Neural cell (in vitro differentiated cells): ENCODE measurements at regions not wholly inside any gene's neighbourhood (a gene's known extent, or its start where the extent isn't known, plus 50 kb on each side); places are given as distances from the start of the nearest gene placed in this dataset.

ENCODE experiments used
- H2AFZ ChIP-seq: fragments of 200-600, 300-800 bp; sonication (generic), shearing (Covaris generic); 2 replicates; pipeline ENCODE4 v1.6.0; 2014; ENCODE audit warnings: low read depth, mild to moderate bottlenecking, antibody characterized with exemption, low read length, moderate library complexity
- H3F3A ChIP-seq: fragments of 200-600 bp; shearing (Covaris generic); 2 replicates; pipeline ENCODE4 v1.6.1; 2016; ENCODE audit warnings: mild to moderate bottlenecking, moderate library complexity, mixed read lengths, antibody characterized with exemption, low read length; ENCODE audit not compliant: insufficient read depth, poor library complexity, severe bottlenecking
- H3K27ac ChIP-seq: fragments of 200-600, 300-800 bp; sonication (generic), shearing (Covaris generic); 2 replicates; pipeline ENCODE4 v1.5.1; 2014; ENCODE audit warnings: mild to moderate bottlenecking, low read length, moderate library complexity
- H3K27me3 ChIP-seq: fragments of 300-800, 200-600 bp; sonication (generic), shearing (Covaris generic); 2 replicates; pipeline ENCODE4 v1.6.0; 2014; ENCODE audit warnings: mild to moderate bottlenecking, low read depth, low read length, moderate library complexity; ENCODE audit not compliant: insufficient read depth
- H3K36me3 ChIP-seq: fragments of 300-800, 200-600 bp; sonication (generic), shearing (Covaris generic); 2 replicates; pipeline ENCODE4 v1.5.1; 2014; ENCODE audit warnings: mild to moderate bottlenecking, antibody characterized with exemption, low read length, moderate library complexity; ENCODE audit not compliant: insufficient read depth
- H3K4me2 ChIP-seq: fragments of 300-800, 200-600 bp; sonication (generic), shearing (Covaris generic); 2 replicates; pipeline ENCODE4 v1.6.0; 2014; ENCODE audit warnings: mild to moderate bottlenecking, low read length
- H3K4me3 ChIP-seq: fragments of 300-800, 200-600 bp; sonication (generic), shearing (Covaris generic); 2 replicates; pipeline ENCODE4 v1.5.1; 2014; ENCODE audit warnings: mild to moderate bottlenecking, low read length, moderate library complexity
- H3K79me2 ChIP-seq: fragments of 200-600 bp; shearing (Covaris generic); replicated peaks from 2 replicates; pipeline ENCODE4 v1.6.0; 2014; ENCODE audit warnings: mild to moderate bottlenecking, low read length, moderate library complexity; ENCODE audit not compliant: insufficient read depth
- H3K9ac ChIP-seq: fragments of 300-800, 200-600 bp; sonication (generic), shearing (Covaris generic); 2 replicates; pipeline ENCODE4 v1.6.1; 2016; ENCODE audit warnings: mild to moderate bottlenecking, low read length, mixed read lengths
- H3K9me2 ChIP-seq: fragments of 200-600 bp; shearing (Covaris generic); 2 replicates; pipeline ENCODE4 v1.6.1; 2016; ENCODE audit warnings: mild to moderate bottlenecking, low read length, mixed read lengths; ENCODE audit not compliant: insufficient read depth
- H3K9me3 ChIP-seq: fragments of 200-600, 300-800 bp; sonication (generic), shearing (Covaris generic); 2 replicates; pipeline ENCODE4 v1.6.1; 2016; ENCODE audit warnings: mild to moderate bottlenecking, mixed run types, low read length, moderate library complexity, mixed read lengths
- H4K20me1 ChIP-seq: fragments of 200-600 bp; shearing (Covaris generic); 2 replicates; pipeline ENCODE4 v1.6.1; 2016; ENCODE audit warnings: mild to moderate bottlenecking, mixed run types; ENCODE audit not compliant: insufficient read depth
- CTCF ChIP-seq: fragments of 450-650 bp; IDR thresholded peaks from 2 replicates; pipeline ENCODE4 v1.5.1; 2014; ENCODE audit warnings: antibody characterized with exemption, mild to moderate bottlenecking, moderate library complexity; ENCODE audit not compliant: poor library complexity, severe bottlenecking
- EP300 ChIP-seq: fragments of 450-650 bp; conservative IDR thresholded peaks from 2 replicates; pipeline ENCODE4 v1.6.1; 2014; ENCODE audit warnings: antibody characterized with exemption, mild to moderate bottlenecking, moderate library complexity; ENCODE audit not compliant: poor library complexity, severe bottlenecking
- EZH2 ChIP-seq: fragments of 200-600, 300-800 bp; shearing (Covaris generic), sonication (generic); IDR thresholded peaks from 2 replicates; pipeline ENCODE4 v1.6.1; 2014; ENCODE audit warnings: antibody characterized with exemption, low read length, borderline replicate concordance, mild to moderate bottlenecking; ENCODE audit not compliant: insufficient read depth, poor library complexity, severe bottlenecking
- MXI1 ChIP-seq: fragments of 450-650 bp; conservative IDR thresholded peaks from 2 replicates; pipeline ENCODE4 v1.6.1; 2014; ENCODE audit warnings: antibody characterized with exemption, mild to moderate bottlenecking; ENCODE audit not compliant: poor library complexity, severe bottlenecking
- POLR2AphosphoS5 ChIP-seq: IDR thresholded peaks from 2 replicates; pipeline ENCODE4 v1.6.1; 2012
- RAD21 ChIP-seq: fragments of 450-650 bp; conservative IDR thresholded peaks from 2 replicates; pipeline ENCODE4 v1.6.1; 2014; ENCODE audit warnings: antibody characterized with exemption, mild to moderate bottlenecking, moderate library complexity
- REST ChIP-seq: IDR thresholded peaks from 2 replicates; pipeline ENCODE4 v1.6.1; 2012; ENCODE audit warnings: borderline replicate concordance
- SMC3 ChIP-seq: fragments of 450-650 bp; conservative IDR thresholded peaks from 2 replicates; pipeline ENCODE4 v1.6.1; 2014; ENCODE audit warnings: antibody characterized with exemption, mild to moderate bottlenecking, moderate library complexity; ENCODE audit not compliant: poor library complexity

GRCh38 chr18:42177390-42177789, 222.4 kb downstream of the PIK3C3 start:
- H3K4me3 ChIP-seq, result no peak overlapping the region
- H3K9me2 ChIP-seq, result no peaks in the 10 kb centered on the region
- H3K79me2 ChIP-seq, result no peaks in the 10 kb centered on the region
- TF ChIP-seq EP300 (no peak), REST (no peak), EZH2 (no peak)
- no peaks in the 10 kb centered on the region for H3F3A ChIP-seq
- no peaks in the 10 kb centered on the region for H3K9me3 ChIP-seq
- H3K27ac ChIP-seq, result no peak overlapping the region
- H4K20me1 ChIP-seq, result no peaks in the 10 kb centered on the region
- H3K27me3 ChIP-seq, result no peaks in the 10 kb centered on the region
- H3K9ac ChIP-seq, result no peak overlapping the region
- no peak overlapping the region for H3K4me2 ChIP-seq
- no peaks in the 10 kb centered on the region for H3K36me3 ChIP-seq
- no peak overlapping the region for H2AFZ ChIP-seq

GRCh38 chr18:42178376-42179080, 223.5 kb downstream of the PIK3C3 start:
- Histone ChIP-seq H3K4me2 (no peak overlapping the region), H3K9me3 (no peaks in the 10 kb centered on the region), H3K27me3 (no peaks in the 10 kb centered on the region), H3K4me3 (no peak overlapping the region), H3K9ac (no peak overlapping the region), H3K79me2 (no peaks in the 10 kb centered on the region), H4K20me1 (no peaks in the 10 kb centered on the region), H2AFZ (no peak overlapping the region), H3F3A (no peaks in the 10 kb centered on the region), H3K36me3 (no peaks in the 10 kb centered on the region), H3K9me2 (no peaks in the 10 kb centered on the region), H3K27ac (no peak overlapping the region)
- TF ChIP-seq RAD21 (no peak), MXI1 (no peak), SMC3 (no peak), CTCF (no peak), POLR2AphosphoS5 (no peak), REST (no peak), EP300 (no peak), EZH2 (no peak)
